Thoracic aorta (tissue), 2 donors: ENCODE measurements at regions not wholly inside any gene's neighbourhood (a gene's known extent, or its start where the extent isn't known, plus 50 kb on each side); places are given as distances from the start of the nearest gene placed in this dataset.

Experiments used
- ATAC-seq: fragments of 150-250 bp; one replicate; pipeline ENCODE4 v1.8.0; 2017; ENCODE audit warnings: low read depth; ENCODE audit not compliant: insufficient number of reproducible peaks, low FRiP score
- DNase-seq: peaks from one replicate; pipeline ENCODE4 v3.0.0-alpha.2; 2020; ENCODE audit warnings: low spot score
- H3K27ac ChIP-seq, 2 donors: fragments of 200-600 bp; sonication (generic); 1 replicate in 1 of 2; 2 replicates in 1 of 2; pipeline ENCODE4 v1.5.1; 2016; ENCODE audit warnings: mild to moderate bottlenecking in 2 of 2, moderate library complexity in 2 of 2
- H3K27me3 ChIP-seq: fragments of 200-600 bp; sonication (generic); replicated peaks from 2 replicates; pipeline ENCODE4 v1.6.0; 2016; ENCODE audit warnings: mild to moderate bottlenecking; ENCODE audit not compliant: insufficient read depth
- H3K36me3 ChIP-seq: fragments of 200-600 bp; sonication (generic); one replicate; pipeline ENCODE4 v1.5.1; 2016
- H3K4me1 ChIP-seq, 2 donors: fragments of 200-600 bp; sonication (generic); 1 replicate in 1 of 2; 2 replicates in 1 of 2; pipeline versions ENCODE4 v1.5.1 to v1.6.0; 2016; ENCODE audit warnings: low read depth in 2 of 2, mild to moderate bottlenecking in 1 of 2; ENCODE audit not compliant: control insufficient read depth in 1 of 2
- H3K4me3 ChIP-seq: fragments of 200-600 bp; sonication (generic); 2 replicates; pipeline ENCODE4 v1.5.1; 2016; ENCODE audit warnings: mild to moderate bottlenecking
- H3K9me3 ChIP-seq: fragments of 200-600 bp; sonication (generic); 2 replicates; pipeline ENCODE4 v1.5.1; 2016
- TF ChIP-seq, protein P1 (sequence below): fragments of 200-600 bp; sonication (generic); IDR thresholded peaks from one replicate; pipeline ENCODE4 v1.5.1; 2019; ENCODE audit warnings: antibody characterized with exemption

DNA sequence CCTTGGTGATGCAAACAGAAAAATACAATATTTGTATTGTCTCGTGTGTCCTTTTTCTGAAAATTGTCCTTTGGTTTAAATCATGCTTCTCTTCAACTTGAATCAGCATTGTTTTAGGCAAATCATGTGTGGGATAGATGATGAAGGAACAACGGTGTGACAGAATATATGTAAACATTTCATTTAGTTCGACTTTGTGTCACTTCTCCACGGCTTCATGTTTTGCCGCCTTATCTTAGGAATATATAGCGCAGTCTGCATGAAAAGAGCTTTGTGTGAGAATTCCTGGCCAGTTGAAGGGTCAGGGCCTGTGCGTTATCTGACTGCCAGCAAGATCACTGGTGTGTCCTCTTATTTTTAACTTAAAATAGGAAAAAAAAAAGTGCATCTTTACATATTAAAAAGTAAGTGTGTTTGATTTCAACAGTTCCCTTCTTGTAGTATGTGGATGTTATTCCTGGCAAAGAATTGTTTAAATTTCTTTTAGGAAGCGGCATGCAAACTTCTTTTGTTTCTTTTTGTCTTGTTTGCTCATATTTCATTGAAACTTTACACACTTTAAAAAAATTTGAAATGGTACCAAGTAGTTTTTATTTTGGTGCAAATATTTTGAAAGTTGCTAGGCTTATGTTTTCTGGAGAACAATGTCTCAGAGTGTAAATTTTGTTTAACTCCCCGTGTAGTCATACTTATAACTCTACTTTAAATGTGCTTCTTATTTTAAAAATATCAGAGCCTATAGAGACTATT lies 465.2 kb downstream of the USP25 start:
- H3K4me3 ChIP-seq, result peak overlapping the region; percentile 72
- no peaks in the 10 kb centered on the region for H3K36me3 ChIP-seq
- no peaks in the 10 kb centered on the region for H3K9me3 ChIP-seq
- DNase-seq (no peak), ATAC-seq (no peak)
- H3K4me1 ChIP-seq, result peaks cover 0 to 4% of the 10 kb centered on the region in 2 donors
- TF ChIP-seq, protein P1, sequence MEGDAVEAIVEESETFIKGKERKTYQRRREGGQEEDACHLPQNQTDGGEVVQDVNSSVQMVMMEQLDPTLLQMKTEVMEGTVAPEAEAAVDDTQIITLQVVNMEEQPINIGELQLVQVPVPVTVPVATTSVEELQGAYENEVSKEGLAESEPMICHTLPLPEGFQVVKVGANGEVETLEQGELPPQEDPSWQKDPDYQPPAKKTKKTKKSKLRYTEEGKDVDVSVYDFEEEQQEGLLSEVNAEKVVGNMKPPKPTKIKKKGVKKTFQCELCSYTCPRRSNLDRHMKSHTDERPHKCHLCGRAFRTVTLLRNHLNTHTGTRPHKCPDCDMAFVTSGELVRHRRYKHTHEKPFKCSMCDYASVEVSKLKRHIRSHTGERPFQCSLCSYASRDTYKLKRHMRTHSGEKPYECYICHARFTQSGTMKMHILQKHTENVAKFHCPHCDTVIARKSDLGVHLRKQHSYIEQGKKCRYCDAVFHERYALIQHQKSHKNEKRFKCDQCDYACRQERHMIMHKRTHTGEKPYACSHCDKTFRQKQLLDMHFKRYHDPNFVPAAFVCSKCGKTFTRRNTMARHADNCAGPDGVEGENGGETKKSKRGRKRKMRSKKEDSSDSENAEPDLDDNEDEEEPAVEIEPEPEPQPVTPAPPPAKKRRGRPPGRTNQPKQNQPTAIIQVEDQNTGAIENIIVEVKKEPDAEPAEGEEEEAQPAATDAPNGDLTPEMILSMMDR, result no peak
- no peaks in the 10 kb centered on the region for H3K27me3 ChIP-seq
- peak overlapping the region; percentile 18 to 79 for H3K27ac ChIP-seq

DNA sequence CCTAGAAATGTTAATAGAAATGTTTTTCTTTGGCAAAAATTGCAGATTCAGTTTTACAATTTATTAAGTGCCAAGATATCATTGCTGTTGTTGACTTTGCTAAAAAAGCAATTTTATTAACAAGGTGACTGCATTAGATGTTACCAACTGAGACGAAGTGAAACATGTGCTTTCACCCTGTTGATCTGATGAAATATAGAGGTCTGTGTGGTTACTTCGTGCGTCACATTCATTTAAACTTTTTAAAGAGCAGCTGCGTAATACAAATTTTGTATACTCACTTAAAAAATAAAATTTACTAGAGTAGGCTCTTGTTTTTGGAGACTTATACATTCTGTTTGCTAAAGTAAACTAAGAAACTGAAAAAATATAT lies 465.7 kb downstream of the USP25 start:
- DNase-seq, result no peak
- ATAC-seq, result no peak
- Histone ChIP-seq H3K4me1 (peaks cover 0 to 4% of the 10 kb centered on the region in 2 donors), H3K36me3 (no peaks in the 10 kb centered on the region), H3K27me3 (no peaks in the 10 kb centered on the region), H3K27ac (peak overlapping the region; percentile 18 to 79), H3K4me3 (peak overlapping the region; percentile 72), H3K9me3 (no peaks in the 10 kb centered on the region)
- TF ChIP-seq, protein P1, result no peak

DNA sequence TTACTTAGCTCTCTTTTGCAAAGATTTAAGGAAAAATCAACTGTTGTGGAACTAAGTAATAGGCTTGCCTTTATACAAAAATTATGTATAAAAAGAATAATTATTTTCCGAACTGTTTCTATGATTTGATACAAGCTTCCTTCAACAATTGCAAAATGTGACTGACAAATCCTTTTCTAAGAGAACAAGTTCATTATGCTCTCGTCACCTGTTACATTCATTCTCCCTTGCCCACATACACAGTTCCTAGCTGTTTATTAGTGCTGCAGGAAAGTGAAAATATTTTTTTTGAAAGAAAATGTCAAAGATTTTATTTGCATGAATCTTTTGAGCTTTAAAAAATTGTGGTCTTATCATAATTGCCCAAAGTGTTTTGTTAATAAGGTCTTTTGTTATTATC lies 466.2 kb downstream of the USP25 start:
- Histone ChIP-seq H3K27me3 (no peaks in the 10 kb centered on the region), H3K4me3 (peak overlapping the region; percentile 72), H3K4me1 (peaks cover 0 to 4% of the 10 kb centered on the region in 2 donors), H3K9me3 (no peaks in the 10 kb centered on the region), H3K36me3 (no peaks in the 10 kb centered on the region), H3K27ac (peak overlapping the region; percentile 18 to 79)
- DNase-seq (no peak), ATAC-seq (no peak)
- TF ChIP-seq, protein P1, result no peak

DNA sequence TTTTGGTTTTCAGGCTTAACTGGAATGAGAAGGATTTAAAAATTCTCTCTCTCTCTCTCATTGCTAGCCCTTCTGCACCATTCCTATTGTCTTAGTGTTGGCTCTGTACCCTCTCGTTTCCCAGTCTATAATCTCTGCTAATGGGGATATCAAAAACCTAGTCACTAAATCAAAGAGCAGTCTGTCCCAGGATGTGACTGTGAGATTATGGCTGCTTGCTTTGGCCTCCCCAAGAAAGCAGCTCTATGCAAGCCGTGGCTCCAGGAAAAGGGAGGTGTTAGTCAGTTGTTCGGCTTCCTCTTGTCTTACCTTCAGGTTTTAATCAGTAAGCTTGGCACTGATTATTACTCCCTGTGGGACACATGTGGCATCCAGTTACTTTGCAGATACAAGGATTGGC lies 468.8 kb downstream of the USP25 start:
- TF ChIP-seq, protein P1, result no peak
- no peak for DNase-seq
- Histone ChIP-seq H3K4me1 (peaks cover 0 to 4% of the 10 kb centered on the region in 2 donors), H3K27me3 (no peaks in the 10 kb centered on the region), H3K4me3 (no peak overlapping the region), H3K36me3 (no peaks in the 10 kb centered on the region), H3K27ac (no peak overlapping the region), H3K9me3 (no peaks in the 10 kb centered on the region)
- no peak for ATAC-seq

DNA sequence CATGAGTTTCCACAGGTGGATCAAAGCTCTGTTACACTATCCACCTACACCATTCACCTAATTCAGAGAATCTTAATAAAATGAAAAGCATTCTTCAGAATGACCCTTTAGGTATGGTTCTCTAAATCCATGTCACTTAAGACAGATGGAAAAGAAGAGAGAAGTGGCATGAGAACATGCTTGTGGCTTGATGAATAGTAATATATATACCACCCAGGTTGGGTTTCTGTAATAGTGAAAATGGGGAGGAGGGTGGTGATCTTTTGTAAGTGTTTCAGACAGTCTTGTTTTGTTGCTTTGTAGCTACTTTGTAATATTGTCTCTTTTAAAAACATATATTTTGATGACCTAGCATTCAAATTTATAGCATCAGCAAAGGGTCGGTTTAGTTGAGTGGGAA lies 469.8 kb downstream of the USP25 start:
- Histone ChIP-seq H3K4me1 (peaks cover 0 to 4% of the 10 kb centered on the region in 2 donors), H3K36me3 (no peaks in the 10 kb centered on the region), H3K27me3 (no peaks in the 10 kb centered on the region), H3K4me3 (no peak overlapping the region), H3K9me3 (no peaks in the 10 kb centered on the region), H3K27ac (no peak overlapping the region)
- TF ChIP-seq, protein P1, result no peak
- ATAC-seq (no peak), DNase-seq (no peak)
